ENCODE measurements at regions not wholly inside any gene's neighbourhood (a gene's known extent, or its start where the extent isn't known, plus 50 kb on each side); places are given as distances from the start of the nearest gene placed in this dataset.

DNA sequence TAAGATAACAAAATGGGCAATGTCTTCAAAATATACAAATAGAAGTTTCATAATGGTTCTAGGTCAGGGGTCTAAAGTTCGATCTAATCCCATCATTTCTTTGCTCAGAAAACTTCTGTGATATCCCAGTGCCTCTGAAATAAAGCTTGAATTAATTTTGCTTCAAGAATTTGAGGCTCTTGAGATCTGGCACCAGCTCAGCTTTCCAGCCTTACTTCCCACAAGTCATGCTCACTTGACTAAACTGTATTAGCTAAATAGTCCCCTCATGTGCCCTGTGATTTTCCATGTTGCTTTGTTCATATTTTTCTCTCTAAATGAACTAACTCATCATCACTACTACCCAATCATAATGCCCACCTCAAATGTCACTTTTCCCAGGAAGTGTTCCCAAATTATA is 50.8 kb upstream of the MBNL3 start:
- H3K18ac ChIP-seq (ENCODE audit: low read length): no peak overlapping the region
- no peaks in the 10 kb centered on the region for H3K4me1 ChIP-seq (ENCODE audit: control insufficient read depth, low read depth, low read length)
- no peak for DNase-seq
- no peak overlapping the region for H2BK15ac ChIP-seq (replicated peaks; ENCODE audit: low read depth)
- H4K8ac ChIP-seq (ENCODE audit: low read depth, low read length): no peak overlapping the region
- H3K4ac ChIP-seq (ENCODE audit: low read depth, low read length): no peak overlapping the region
- H3K4me2 ChIP-seq (ENCODE audit: low read length): no peak overlapping the region
- H3K79me1 ChIP-seq (ENCODE audit: low read length): no peaks in the 10 kb centered on the region
- H3K23ac ChIP-seq (ENCODE audit: low read length): no peak overlapping the region
- no peak overlapping the region for H2AK5ac ChIP-seq (ENCODE audit: low read length)
- no peak overlapping the region for H3K4me3 ChIP-seq (ENCODE audit: low read length)
- H3K27me3 ChIP-seq (ENCODE audit: insufficient read depth, low read length, poor library complexity): no peaks in the 10 kb centered on the region
- no peaks in the 10 kb centered on the region for H3K79me2 ChIP-seq (ENCODE audit: control insufficient read depth, insufficient read depth, low read length)
- H3K27ac ChIP-seq (ENCODE audit: low read depth, low read length): no peak overlapping the region
- no peak overlapping the region for H2BK5ac ChIP-seq (ENCODE audit: low read length)
- no peak overlapping the region for H3K56ac ChIP-seq (ENCODE audit: low read length)
- no CpG with 5 or more reads among the region's 1 CpG for WGBS (ENCODE audit: extremely low coverage, insufficient coverage, low lambda C conversion rate)
- no peak overlapping the region for H4K5ac ChIP-seq (ENCODE audit: low read length)
- H3K36me3 ChIP-seq (ENCODE audit: control insufficient read depth, insufficient read depth, low read length): no peaks in the 10 kb centered on the region
- H2BK120ac ChIP-seq (ENCODE audit: low read depth, low read length): no peak overlapping the region
- no peak overlapping the region for H3K9ac ChIP-seq (ENCODE audit: low read length)

Data from mesendoderm (in vitro differentiated cells).